NCI-H1417 (cell line): ENCODE measurements at regions not wholly inside any gene's neighbourhood (a gene's known extent, or its start where the extent isn't known, plus 50 kb on each side); places are given as distances from the start of the nearest gene placed in this dataset.
"Not testable (repeated sequence)": the region's sequence is repeated elsewhere in the genome, so short reads cannot be mapped to it uniquely, and the experiment has no call there.

Experiments used
- DNase-seq, 3 experiments: peaks; one replicate each; lab custom pipeline; 2025; lab: John Stamatoyannopoulos, UW

GRCh38 chr12:33514893-33515292 lies 75.3 kb upstream of the SYT10 start:
- no peak for DNase-seq

DNA sequence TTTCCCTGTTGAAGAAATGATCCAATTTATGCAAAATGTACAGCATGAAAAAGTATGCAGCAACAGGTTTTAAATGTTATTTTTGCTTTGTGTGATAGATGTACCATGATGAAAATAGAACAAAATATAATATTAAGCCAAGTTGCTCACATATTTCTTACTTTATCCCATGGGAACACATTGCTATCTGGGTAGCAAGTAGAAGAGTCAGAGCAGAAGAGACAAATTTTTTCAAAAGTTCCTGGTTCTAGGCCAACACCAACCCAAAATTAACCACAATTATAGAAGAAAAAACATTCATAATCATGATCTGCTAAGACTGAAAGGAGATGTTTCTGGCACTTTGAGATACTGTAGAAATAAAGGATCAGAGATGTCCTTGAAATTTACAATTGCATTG lies 79.9 kb upstream of the SYT10 start:
- no peak for DNase-seq

DNA sequence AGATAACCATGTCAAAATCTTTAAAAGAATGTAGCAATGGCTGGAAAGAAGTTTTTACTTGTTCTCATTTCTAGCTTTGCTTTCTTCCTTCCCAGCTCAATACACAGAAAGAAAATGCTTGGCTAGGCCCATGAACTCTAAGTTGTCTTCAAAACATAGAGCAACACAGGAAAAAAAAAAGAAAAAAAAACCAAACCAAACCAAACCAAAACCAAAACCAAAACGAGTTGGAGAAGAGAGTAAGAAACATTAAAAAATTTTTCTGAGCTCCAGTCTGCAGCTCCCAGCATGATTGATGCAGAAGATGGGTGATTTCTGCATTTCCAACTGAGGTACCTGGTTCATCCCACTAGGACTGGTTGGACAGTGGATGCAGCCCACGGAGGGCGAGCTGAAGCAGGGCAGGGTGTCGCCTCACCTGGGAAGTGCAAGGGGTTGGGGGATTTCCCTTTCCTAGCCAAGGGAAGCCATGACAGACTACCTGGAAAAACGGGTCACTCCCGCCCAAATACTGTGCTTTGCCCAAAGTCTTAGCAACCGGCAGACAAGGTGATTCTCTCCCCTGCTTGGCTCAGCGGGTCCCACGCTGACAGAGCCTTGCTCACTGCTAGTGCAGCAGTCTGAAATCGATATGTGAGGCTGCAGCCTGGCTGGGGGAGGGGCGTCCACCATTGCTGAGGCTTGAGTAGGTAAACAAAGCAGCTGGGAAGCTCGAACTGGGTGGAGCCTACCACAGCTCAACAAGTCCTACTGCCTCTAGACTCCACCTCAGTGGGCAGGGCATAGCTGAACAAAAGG lies 81.1 kb upstream of the SYT10 start:
- peak; percentile 52 to 81 (median 54) for DNase-seq

DNA sequence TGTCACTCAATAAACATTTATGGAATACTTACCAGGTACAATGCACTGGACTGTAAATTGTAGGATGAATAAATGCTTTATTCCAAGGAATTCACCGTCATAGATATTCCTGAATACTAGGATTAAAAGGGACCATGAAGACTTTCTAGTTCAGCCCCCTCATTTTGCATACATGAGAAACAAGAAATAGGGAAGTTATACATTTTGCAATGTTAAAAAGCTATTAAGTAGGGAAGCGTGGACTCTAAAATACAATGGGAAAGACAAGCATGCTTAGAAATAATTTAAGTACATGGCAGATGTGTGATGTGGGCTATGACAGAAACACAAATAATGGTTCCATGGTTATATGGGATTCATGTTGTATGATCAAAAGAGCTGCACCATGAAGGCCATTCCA lies 89.4 kb upstream of the SYT10 start:
- DNase-seq = no peak

- no peak for DNase-seq
Observed at GRCh38 chr12:33529810-33530209, 90.2 kb upstream of the SYT10 start.

- no peak for DNase-seq
Observed at GRCh38 chr12:33531261-33531660, 91.6 kb upstream of the SYT10 start.

DNA sequence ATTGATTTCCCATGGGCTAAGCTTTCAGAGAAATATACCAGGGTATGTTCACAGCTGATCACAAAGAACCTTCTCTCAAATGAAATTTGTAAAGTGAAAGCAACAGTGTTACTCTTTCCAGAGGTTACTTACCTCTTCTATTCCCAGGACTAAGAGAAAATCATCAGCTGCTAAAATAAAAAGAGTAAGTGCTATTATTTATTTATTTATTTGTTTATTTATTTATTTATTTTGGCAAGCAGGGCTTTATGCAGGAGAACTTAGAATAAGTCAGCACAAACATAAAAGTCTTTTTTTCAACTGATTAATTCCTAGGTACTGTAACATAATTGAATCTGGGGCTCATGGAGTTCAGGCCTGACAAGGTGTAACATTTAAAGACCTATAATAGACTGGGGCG lies 93.9 kb upstream of the SYT10 start:
- DNase-seq = no peak

DNA sequence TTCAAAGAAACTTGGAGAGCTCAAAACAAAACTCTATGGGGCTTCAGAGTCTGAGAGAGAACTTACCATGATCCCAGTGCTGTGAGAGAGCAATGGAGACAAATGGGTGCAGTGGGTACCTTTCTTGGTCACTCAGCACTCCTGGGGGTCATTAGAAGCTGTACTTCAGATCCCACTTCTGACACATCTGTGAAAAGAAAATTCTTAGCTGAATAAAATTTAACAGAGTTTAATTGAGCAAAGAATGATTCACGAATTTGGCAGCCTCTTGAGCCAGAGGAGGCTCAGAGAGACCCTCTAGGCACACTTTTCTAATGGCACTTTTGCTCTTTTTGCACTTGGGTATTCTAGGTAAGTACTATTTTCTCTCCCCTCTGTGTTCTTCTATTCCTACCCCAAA lies 96.8 kb upstream of the SYT10 start:
- DNase-seq = no peak

- peak in 2 of 3 experiments; percentile 54 to 87 for DNase-seq
Observed at GRCh38 chr12:33546004-33546403, 106.4 kb upstream of the SYT10 start.

- no peak for DNase-seq
Observed at GRCh38 chr12:33547084-33547483, 107.5 kb upstream of the SYT10 start.

- not testable (repeated sequence) for DNase-seq
Observed at GRCh38 chr12:33550214-33550613, 110.6 kb upstream of the SYT10 start.

- no peak for DNase-seq
Observed at GRCh38 chr12:33551006-33551405, 111.4 kb upstream of the SYT10 start.

DNA sequence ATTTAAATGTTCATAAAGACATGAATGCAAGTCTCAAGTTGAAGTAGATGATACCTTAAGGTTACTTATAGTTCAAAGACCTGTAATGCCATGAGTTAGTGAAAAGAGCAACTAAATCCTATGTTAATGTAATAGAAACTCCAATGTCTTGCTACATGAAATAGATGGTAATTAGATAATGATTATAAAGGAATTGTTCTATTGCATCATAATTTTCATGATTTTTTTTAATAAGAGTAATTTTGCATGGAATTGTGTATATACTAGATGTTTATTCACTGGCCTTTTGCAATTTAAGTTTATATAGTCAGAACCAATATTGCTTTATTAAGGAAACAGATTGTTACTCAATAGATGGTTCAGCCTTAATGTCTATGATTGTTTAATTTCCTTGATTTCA lies 115.5 kb upstream of the SYT10 start:
- DNase-seq = no peak

DNA sequence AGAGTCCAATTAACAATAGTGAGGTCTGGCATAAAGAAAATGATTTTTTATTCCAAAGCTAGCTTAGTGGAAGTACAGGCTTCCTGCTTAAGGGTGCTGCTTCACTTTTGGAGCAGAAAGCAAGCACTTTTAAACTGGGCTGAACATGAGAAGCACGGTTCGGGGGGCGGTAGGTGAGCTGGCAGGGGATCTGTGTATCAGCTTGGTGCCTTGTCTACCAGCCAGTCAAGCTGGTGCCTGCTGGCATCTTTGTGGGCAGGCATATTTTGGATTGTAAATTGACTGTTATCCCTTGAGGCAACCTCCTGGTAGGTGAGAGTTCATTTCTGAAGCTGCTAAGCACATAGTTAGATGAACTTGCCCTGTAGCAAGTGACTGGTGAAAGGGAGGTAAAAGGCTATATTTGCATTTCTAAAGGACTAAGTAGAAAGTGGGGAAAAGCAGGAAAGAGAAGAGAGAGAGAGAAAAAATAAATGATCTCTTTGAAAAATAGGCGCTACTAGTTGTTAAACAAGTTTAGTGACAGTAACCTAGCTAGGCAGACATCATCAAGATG lies 121.1 kb upstream of the SYT10 start:
- no peak for DNase-seq

- no peak for DNase-seq
Observed at GRCh38 chr12:33562401-33562800, 122.8 kb upstream of the SYT10 start.

- no peak for DNase-seq
Observed at GRCh38 chr12:33566403-33566802, 126.8 kb upstream of the SYT10 start.

DNA sequence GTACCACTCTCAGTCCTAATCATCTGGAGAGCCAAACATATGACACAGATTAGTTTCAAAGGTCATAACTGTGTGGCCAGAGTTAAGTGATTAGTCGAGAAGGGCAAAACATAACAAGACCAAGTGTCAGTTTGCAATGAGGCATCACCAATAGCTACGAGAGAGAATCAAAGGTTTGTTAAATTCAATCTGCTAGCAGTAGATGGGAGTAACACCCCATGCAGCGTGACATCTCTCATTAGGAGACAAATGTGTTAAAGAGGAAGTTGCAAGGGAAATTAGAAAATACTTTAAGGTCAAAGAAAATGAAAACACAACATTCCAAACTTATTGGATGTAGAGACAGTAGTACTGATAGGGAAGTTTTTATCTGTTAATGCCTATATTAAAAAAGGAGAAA lies 135.7 kb upstream of the SYT10 start:
- DNase-seq = no peak

GRCh38 chr12:33581613-33582122 lies 142.0 kb upstream of the SYT10 start:
- DNase-seq = no peak

- DNase-seq = no peak
Observed at GRCh38 chr12:33586576-33586975, 147.0 kb upstream of the SYT10 start.

DNA sequence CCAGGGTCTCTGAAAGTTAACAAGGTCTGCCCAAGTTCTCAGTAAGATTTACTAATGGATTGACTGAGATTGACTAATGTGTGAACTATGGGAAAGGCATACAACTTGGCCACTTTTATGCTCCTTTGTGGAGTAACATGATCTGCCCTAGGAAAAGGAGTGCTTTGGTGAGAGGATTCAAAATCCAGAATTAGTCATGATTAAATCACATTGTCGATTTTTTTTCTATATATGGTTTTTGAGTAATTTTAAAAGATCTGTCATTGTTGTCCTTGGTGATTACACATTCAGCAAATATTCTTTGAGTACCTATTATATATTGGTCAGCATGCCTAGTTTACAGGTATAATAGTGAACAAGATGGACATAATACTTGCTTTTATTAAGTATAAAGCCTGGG lies 147.7 kb upstream of the SYT10 start:
- DNase-seq = no peak

GRCh38 chr12:33587784-33588712 lies 148.4 kb upstream of the SYT10 start:
- DNase-seq = no peak

DNA sequence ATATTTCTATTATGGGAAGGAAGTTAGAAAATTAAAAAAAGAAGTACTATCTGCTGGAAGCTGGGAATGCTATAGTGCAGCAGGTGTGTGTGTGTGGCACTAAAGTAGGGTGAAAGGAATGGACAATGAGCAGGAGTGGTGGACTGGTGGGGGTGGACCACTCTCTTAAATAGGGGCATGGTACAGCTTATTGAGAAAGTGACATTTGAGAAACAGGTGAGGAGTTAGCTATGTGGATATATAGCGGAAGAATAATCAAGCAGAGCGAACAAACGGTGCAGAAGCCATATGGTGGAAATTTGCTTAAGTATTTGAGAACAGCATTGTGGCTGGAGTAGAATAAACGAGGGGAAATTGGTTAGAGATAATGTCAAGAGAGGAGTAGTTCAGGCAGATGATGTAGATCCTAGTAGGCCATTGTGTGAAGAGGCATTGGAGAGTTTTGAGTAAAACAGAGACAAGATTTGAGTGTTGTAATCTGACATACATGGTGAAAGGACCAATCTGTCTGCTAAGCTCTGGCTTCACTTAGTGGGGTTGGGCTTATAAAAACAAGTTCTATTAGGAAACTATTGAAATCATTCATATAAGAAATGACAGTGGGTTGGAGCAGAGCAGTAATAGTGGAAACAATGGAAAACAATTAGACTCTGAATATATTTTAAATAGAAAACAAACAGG lies 149.2 kb upstream of the SYT10 start:
- DNase-seq = no peak
